ENCODE measurements at regions not wholly inside any gene's neighbourhood (a gene's known extent, or its start where the extent isn't known, plus 50 kb on each side); places are given as distances from the start of the nearest gene placed in this dataset.
A peak's percentile ranks its signal among the peaks of the same experiment; 100 is the strongest.
"Not testable (repeated sequence)": the region's sequence is repeated elsewhere in the genome, so short reads cannot be mapped to it uniquely, and the experiment has no call there.

DNA sequence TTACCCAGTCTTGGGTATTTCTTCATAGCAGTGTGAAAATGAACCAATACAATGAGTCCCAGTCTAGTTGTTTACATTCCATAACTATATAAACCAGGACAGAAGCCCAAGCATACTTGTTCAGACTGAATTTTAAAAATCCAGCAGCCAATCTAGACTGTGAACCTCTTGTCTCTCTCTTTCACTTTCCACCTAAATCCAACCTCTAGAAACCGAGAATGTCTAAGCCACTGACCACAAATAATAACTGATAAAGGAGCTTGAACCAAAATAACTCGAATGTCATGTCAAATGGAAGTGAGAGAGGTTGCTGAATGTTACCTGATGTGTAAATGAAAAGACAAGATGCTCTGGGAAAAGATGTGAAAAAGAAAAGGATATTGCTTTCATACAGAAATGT lies 544.7 kb downstream of the NLGN4X start:
- no peak for DNase-seq

DNA sequence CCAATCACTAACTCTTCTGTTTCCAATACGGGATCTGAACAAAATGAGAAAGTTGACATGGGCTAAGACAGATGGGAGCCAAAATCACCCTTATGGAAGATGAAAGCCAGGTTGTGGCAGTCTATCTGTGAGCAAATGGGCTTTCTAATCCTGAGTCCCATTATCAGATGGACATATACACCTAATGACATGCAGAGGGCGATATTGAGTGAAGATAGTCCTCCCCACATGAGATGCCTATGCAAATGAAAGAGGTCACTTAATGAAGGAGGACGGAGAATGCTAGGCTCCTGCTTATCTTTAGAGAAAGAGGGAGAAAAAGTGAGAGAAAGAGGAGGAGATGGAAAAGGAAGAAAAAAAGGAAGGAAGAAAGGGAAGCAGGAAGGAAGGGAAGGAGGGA lies 547.5 kb downstream of the NLGN4X start:
- peak; percentile 23 for DNase-seq

DNA sequence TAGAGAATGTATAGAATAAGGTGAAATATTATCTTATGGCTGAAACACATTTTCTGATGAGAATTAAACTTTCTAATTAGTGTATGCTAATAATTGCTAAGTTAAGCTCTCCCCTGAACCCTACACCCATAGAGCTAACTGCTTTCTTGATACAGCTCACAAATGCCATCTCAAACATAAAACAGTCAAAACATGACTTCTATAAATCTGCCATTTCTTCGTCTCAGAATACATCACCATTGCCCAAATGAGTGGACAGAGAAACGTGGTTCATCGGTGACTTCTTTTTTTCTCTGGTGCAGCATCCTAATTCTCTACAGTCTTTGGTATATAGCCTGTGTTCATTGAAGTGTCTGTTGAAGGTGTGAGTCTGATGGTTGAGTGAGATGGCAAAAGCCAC lies 554.6 kb downstream of the NLGN4X start:
- no peak for DNase-seq

DNA sequence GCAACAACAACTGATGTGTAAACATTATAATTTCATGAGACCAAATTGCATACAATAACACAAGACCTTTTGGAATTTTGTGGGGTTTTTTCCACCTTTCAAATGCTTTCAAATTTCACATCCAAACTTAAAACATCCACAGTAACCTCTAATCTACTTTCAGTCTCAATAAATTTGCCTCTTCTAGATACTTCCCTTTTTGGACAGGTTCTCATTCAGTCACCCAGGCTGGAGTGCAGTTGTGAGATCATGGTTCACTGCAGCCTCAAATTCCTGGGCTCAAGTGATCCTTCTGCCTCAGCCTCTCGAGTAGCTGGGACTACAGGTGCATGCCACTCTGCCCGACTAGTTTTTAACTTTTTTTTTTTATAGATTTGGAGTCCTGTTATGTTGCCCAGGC lies 556.6 kb downstream of the NLGN4X start:
- DNase-seq, result no peak

DNA sequence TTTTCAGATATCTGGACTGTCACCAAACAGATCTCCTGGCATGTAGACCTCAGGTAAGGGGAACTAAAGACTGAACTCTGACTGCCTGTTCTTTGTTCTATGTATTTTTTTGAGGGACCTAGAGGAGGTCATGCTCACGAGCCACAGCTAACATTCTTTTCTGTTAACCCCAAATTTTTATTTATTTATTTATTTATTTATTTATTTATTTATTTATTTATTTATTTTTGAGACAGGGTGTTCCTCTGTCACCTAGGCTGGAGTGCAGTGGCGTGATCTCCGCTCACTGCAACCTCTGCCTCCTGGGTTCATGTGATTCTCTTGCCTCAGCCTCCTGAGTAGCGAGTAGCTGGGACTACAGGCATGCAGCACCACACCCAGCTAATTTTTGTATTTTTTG lies 562.0 kb downstream of the NLGN4X start:
- not testable (repeated sequence) for DNase-seq

DNA sequence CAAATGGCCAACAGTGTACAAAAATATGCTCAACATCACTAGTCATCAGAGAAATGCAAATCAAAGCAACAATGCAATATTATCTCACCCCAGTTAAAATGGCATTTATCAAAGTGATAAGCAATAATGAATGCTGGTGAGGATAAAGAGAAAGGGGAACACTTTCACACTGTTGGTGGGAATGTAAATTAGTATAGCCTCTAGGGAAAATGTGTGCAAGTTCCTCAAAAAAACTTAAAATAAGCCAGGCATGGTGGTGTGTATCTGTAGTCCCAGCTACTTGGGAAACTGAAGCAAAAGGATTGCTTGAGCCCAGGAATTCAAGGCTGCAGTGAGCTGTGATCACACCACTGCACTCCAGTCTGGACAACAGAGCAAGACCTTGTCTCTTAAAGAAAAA lies 572.1 kb downstream of the NLGN4X start:
- no peak for DNase-seq

DNA sequence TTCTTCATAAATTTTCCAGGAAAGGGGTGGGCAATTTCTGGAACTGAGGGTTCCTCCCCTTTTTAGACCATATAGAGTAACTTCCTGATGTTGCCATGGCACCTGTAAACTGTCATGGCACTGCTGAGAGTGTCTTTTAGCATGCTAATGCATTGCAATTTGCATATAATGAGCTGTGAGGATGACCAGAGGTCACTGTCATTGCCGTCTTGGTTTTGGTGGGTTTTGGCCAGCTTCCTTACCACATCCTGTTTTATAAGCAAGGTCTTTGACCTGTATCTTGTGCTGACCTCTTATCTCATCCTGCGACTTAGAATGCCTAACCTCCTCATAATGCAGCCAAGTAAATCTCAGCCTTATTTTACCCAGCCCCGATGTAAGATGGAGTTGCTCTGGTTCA lies 577.8 kb downstream of the NLGN4X start:
- DNase-seq, result no peak

DNA sequence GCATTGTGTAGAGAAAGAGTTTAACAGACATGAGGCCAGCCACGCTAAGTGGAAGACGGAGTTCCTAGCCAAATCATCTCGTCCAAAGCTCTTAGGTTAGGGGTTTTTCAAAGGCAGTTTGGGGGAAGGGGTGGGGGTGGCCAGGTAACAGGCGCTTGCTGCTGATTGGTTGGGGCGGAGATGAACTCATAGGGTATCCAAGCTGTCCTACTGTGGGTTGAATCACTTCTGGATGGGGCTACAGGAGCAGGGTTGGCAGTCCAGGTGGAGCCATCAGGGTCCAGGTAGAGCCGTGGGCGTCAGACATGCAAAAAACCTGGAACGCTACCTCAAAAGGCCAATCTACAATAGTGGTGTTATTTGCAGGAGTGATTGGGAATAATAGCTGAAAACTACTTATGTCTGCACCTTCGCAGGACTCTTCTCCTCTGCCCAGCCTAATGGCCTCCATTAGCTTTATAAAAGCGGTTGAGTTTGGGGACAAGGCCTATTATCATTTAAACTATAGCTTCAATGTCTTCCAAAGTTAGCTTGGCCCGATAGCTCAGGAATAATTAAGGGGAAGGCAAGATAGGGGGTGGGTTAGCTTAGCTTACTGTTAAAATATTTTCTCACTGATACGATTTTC lies 579.6 kb downstream of the NLGN4X start:
- no peak for DNase-seq

DNA sequence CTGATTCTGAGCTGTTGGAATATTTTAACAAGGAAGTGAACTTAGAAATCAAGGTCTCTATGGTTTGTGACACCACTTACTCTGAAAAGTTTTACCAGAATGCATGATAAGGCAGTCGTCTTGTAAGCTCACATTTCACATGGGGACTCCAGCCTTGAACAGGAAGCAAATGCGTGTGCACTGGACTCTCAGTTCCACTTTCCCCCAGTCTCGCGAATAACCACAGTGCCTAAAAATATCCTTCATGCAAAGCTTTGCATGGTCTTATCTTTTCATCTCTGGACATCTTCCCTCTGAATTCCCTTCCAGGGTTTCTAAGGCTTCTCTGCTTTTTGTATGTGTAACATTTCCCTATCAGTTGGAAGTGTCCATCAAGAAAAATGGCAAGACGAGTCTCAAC lies 581.8 kb downstream of the NLGN4X start:
- DNase-seq, result no peak

DNA sequence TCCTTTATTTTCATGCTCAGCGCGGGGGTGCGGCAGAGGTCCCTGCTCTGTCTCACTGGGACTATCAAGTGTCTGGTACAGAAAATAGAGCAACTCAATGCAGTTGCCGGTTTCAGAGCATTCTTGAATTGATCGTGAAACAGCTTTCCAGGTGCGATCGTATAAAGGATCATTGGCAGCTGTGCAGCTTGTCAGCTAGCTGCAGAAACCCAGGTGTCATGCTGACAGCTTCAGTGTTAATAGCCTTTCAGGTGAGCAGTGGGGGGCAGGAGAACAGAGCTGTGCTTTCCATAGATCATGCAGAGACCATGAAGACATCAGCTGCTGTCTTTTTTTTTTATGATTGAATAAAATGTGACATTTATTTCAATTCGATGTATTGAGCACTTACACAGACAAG lies 583.9 kb downstream of the NLGN4X start:
- no peak for DNase-seq

DNA sequence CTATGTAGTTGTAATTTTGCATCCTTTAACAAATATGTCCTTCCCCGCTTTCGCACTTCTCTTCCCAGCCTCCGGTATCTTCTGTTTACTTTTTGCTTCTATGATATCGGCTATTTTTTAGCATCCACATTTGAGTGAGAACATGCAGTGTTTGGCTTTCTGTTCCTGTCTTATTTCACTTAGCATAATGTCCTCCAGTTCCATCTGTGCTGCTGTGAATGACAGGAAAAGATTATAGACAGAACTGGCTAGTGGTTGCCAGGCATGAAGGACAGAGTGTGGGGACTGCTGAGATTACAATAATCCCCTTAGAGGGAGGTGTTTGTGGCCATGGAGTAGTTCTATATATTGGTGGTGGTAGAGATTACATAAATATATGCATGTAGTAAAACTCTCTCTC lies 588.6 kb downstream of the NLGN4X start:
- DNase-seq, result no peak

DNA sequence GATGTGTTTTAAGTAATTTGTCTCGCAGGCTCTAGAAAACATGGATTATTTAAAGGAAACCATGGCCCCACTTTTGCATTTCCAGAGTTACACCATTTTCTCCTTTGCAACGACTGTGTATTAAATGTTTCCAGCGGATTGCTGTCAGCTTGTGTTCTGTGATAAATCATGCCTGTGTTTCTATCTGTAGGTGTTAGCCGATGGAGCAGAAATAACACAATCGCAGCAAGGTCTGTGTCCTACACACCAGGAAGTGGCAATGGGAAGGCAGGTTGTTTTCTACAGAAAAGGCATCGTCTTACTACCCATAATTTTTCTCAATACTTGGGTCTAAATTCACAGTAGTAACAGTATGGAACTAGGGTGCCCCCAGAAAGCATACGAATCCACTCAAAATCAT lies 590.1 kb downstream of the NLGN4X start:
- no peak for DNase-seq

DNA sequence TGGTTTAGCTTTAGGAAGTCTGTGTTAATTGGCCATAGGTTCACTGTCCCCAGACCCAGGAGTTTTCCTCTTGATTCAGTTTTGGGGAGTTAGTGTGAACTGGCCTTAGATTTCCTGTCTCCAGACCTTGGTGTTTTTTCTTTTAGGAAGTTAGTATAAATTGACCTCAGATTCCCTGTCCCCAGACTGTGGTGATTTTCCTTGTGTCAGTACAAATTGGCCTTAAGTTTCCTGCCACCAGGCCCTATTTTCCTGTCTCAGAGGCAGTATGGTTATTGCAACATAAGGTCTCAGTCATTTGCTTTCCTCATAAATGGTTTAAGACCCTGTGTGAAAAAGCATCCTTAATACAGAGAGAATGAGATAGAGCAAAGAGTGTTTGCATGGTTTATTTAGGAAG lies 595.8 kb downstream of the NLGN4X start:
- no peak for DNase-seq

DNA sequence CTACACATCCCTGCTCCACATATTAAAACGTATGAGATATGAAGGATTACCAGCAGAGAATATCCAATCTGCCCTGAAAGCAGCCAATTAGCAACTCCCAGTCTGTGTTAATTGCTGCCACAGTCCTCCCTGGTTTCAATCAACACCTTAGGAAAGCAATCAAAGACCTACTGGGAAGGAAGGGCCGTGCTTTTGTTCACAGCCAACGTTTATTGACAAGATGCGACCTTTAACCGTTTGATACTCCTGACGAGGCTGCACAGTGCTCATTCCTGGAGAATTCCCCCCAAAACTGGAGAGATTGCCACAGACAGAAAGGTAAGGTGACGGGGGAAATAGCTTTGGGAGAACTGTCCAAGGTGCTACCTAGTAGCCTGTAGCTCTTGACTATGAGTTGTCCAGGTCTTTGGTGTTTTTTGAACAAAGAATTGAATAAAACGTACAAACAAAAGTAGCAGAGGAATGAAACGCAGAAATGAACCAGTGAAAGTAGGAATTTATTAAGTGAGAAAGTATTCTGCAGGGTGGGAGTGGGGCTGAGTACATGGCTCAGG lies 596.5 kb downstream of the NLGN4X start:
- no peak for DNase-seq

DNA sequence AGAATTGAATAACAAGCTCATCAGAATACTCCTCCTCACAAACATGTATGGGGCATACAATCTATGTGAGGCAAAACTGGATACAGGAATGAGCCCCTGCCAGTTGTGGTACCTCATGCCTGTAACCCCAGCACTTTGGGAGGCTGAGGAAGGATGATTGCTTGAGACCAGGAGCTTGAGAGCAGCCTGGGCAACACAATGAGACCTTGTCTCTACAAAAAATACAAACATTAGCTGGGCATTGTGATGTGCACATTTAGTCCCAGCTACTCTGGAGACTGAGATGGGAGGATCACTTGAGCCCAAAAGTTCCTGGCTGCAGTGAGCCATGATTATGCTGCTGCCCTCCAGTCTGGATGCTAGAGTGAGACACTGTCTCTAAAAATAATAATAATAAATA lies 611.0 kb downstream of the NLGN4X start:
- DNase-seq, result no peak

DNA sequence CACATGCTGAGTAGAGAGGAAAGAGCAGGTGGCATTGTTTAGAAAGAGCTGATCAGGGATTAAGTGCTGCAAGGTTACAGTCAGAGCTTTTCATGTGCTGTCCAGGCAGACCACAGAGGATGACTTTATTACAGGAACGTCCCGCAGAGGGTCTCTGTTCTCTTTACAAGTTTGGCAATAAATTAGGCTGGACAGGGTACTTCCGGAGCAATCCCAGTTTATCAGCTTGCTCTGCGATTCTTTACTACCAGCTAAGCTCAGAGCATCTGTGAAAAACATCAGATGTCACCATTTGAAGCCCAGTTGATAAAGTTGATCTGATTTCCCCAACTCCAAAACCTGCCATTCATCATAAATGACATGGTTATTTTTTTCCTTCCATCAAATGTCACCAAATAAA lies 633.1 kb downstream of the NLGN4X start:
- DNase-seq, result no peak

DNA sequence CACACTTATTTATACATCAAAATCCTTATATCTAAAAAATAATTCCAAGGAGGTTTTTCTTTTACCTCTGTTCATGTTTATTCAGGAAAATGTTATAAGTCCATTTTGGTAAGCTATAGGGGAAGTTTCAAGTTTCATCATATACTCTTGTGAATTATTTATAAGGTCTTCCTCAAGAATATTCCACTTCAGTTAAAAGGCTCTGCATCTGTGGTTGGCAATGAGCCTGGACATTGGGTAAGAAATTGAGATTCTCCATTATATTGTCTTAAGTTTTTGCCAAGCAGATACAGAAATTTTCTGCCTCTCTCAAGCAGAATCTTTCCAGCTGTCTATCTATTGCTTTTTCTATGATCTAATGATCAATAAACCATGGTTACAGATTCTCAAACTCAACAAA lies 641.9 kb downstream of the NLGN4X start:
- no peak for DNase-seq

DNA sequence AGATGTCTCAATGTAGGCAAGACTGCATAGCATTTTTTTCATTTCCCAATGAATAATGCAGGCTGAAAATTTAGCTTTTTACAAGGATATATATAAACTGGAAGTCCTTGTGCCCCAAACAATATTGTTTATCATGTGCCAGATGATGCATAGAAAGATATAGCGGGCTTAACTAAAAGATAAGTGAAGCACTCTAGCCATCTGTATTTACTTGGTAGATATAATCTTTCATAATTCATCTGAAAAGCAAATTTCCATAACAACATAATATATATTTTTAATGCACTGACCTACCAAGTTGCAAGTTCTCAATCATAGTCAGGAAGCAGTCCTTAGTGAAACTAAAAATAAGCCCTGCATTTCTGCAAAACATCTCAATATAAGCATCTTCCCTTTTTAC lies 653.3 kb downstream of the NLGN4X start:
- no peak for DNase-seq

DNA sequence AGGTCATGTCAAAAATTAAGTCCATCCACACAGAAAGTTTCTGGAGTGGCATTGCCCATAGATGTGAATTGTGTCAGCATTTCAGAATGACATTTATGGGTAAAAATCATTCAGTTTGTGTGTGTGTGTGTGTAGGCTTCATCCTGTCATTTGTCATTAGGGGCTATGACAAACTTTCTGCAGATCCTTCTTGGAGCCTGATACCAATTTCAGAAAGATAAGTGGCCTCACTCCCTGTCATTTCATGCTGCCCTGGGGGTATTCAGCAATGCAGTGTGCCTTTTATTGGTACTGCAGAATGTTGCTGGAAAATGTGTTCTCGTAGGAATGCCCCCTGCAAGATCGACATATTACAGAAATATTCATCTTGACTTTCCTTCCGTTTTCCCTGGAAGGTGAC lies 659.7 kb downstream of the NLGN4X start:
- no peak for DNase-seq

DNA sequence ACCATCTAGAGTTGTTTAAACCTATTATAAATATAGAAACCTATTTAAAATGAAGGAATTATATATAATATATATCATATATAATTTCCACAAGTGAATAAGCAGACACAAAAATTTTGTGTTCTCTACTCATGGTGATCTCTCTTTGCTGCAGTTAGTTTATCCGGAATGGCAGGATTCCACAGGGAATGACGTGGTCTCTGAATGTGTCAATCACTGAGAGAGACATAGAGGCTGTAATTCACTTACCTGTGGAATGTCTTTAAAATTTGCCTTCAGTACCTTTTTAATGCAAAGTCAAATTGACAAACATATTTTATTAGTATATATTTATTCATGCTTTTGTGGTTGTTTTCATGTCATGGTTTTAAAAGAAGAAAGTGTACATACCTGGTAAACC lies 669.3 kb downstream of the NLGN4X start:
- DNase-seq, result no peak

DNA sequence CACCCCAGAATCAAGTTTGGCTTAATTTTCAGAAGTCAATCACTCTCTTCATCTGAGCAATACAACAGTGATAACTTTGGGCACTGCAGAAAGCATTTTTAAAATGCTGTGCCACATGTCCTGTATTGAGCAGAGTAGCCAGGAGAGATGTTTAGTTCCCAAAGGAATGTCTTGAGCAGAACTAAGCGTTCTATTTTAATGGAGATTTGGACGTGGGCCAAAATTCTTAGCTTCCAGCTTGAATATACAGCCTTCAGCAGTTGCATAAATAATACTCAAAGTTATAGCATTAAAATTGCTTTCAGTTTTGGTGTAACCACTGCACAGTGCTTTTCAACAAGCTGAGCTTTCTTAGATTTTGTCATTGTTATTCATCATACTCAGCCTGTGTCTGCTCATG lies 679.2 kb downstream of the NLGN4X start:
- no peak for DNase-seq

DNA sequence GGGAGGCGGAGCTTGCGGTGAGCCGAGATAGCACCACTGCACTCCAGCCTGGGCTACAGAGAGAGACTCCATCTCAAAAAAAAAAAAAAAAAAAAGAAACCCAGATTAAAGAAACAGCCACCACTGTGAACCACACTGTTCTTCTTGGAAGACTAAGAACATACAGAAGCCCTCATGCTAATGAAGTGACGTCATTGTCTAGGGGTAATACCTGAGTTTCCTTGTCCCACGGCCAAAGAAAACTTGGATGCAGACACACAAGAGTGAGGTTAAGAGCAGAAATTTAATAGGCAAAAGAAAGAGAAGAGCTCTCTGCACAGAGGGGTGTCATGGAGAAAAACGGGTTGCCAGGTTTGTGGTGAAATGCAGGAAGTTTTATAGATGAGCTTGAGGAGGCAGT lies 691.6 kb downstream of the NLGN4X start:
- no peak for DNase-seq

DNA sequence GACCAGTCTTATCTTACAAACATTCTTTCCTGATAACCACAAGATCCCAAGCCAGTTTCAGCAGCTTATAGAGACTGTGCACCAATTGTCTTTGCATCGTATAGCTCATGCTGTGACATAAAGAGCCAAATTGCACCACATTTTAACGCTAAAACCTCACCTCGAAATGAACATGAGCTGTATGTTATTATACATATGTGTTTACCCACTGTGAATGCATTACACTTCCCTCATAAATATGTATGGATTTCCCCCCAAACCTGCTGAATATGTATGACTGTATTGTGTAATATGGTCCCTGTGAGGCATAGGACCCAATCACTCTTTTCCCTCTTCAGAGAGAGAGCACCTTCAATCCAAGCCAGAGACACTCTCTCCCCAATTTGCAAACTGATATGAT lies 692.4 kb downstream of the NLGN4X start:
- DNase-seq, result no peak

DNA sequence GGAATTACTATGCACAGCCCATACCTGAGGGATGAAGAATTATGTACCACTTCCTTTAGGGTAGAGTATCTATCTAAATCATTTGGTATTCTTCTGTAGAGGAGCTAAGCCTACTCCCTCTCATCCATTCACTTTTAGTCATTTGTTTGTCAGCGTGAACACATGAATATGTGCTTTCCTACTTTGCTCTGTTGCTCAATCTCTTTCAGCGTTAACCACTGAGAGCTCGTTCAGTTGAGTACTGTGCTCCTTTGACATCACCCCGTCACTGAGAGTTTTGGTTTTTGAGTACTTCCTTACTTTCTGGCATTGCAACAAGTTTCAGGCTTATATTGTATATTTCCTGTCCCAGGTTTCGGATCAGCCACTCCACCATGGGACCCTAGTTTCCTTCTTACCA lies 700.6 kb downstream of the NLGN4X start:
- no peak for DNase-seq

DNA sequence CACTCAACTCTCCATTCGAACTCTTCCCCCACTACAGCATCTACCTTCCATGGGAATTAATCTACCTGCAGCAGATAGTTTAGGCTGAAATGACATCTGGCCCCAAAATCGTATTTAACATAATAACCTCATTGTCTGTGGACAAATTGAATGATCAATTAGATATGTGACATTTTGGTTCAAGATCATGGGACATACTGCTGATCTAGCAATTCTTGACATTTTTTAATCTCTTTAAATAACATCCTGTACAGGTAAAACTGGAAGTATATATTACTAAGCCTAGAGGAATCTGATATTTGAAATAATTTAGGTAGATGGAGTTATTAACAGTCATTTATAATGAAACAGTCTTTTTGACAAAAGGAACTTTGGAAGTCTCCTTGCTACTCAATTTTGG lies 702.5 kb downstream of the NLGN4X start:
- DNase-seq, result no peak

Data from DMS53 (cell line).